RWPE2 (cell line): ENCODE measurements at regions not wholly inside any gene's neighbourhood (a gene's known extent, or its start where the extent isn't known, plus 50 kb on each side); places are given as distances from the start of the nearest gene placed in this dataset.

Experiments
- ATAC-seq: fragments of 200-7000 bp; cut with Tn5 transposase; 3 replicates; pipeline ENCODE4 v1.9.1; 2021; ENCODE audit warnings: low read depth
- DNase-seq: peaks from one replicate; pipeline ENCODE4 v3.0.0-alpha.2; 2020; ENCODE audit warnings: low spot score
- H3K27ac ChIP-seq: fragments of 450-650 bp; 2 replicates; pipeline ENCODE4 v1.5.1; 2017; ENCODE audit warnings: mild to moderate bottlenecking; ENCODE audit not compliant: poor library complexity, severe bottlenecking
- H3K27me3 ChIP-seq: fragments of 250-450 bp; sonication (Bioruptor Pico); 2 replicates; pipeline ENCODE4 v1.5.1; 2021; ENCODE audit warnings: mild to moderate bottlenecking, moderate library complexity; ENCODE audit not compliant: insufficient read depth, poor library complexity, severe bottlenecking
- H3K36me3 ChIP-seq: fragments of 250-450 bp; sonication (Bioruptor Pico); 2 replicates; pipeline ENCODE4 v1.5.1; 2020; ENCODE audit warnings: low read depth, mild to moderate bottlenecking, moderate library complexity
- H3K4me1 ChIP-seq: fragments of 250-450 bp; sonication (Bioruptor Pico); 2 replicates; pipeline ENCODE4 v1.5.1; 2021; ENCODE audit warnings: mild to moderate bottlenecking, moderate library complexity; ENCODE audit not compliant: insufficient read depth, poor library complexity, severe bottlenecking
- H3K4me3 ChIP-seq: fragments of 250-450 bp; sonication (Bioruptor Pico); 2 replicates; pipeline ENCODE4 v1.5.1; 2021; ENCODE audit warnings: mild to moderate bottlenecking, moderate library complexity; ENCODE audit not compliant: severe bottlenecking
- H3K9me3 ChIP-seq: fragments of 250-450 bp; sonication (Bioruptor Pico); 2 replicates; pipeline ENCODE4 v1.5.1; 2021; ENCODE audit warnings: mild to moderate bottlenecking, moderate library complexity; ENCODE audit not compliant: severe bottlenecking
- CTCF ChIP-seq: fragments of 450-650 bp; IDR thresholded peaks from one replicate; pipeline ENCODE4 v1.5.1; 2017; ENCODE audit warnings: mild to moderate bottlenecking, moderate library complexity; ENCODE audit not compliant: poor library complexity, severe bottlenecking

DNA sequence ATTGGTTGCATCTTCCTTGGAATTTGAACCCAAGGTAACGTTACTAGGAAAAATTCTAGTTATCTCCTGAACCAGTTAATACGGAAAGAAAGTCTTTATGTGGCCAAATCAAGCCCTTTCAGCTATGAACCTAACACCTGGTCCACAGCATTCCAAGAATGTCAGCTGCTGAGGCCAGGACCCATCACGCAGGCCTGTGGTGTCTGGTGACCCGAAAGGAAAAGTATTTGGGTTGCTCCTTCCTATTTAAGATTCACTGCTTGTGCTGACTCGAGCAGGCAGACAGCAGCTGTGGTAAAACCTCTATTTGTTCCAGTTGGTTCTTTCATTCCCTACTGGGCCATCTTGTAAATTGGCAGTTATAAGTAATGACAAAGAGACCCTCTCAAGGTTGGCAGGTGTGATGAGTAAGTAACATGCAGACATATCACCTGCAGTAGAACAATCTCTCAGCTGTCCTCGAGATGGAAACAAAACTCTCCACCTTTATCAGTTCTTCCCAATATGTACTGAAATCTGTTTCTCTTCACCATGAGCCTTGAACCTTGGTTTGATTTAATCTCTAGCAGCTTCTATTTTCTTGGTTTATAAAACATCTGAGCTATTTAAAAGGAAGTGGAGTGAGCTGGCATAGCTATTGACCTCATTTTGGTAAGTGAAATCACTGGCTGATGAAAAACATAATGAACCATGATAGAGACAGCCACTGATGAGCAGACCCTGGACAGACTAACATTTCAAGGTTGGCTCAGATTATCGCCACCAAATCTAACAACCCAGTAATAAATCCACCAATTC is 182.1 kb upstream of the SMIM31 start:
- no peak for TF ChIP-seq CTCF
- ATAC-seq (peak; percentile 55), DNase-seq (no peak)
- Histone ChIP-seq H3K27ac (peak overlapping the region; percentile 93), H3K36me3 (no peaks in the 10 kb centered on the region), H3K27me3 (no peaks in the 10 kb centered on the region), H3K4me3 (no peak overlapping the region), H3K4me1 (peaks cover 26% of the 10 kb centered on the region), H3K9me3 (no peaks in the 10 kb centered on the region)

DNA sequence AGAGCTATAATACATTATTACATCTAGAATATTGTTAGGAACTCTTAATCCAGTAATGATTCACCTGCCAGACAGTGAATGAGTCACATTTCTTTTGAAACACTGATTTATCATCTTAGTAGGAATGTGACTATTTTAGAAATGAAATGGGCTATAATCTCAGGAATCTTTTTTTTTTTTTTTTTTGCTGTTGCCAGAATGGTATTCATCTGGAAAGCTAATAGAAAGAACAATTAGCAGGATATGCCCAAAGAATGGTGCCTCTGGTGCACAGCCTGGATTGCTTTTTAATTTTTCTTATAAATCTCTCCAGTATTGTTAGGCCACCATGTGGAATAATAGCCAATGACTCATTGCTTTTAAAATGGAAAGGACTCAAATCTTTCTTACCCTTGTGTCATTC is 181.1 kb upstream of the SMIM31 start:
- ATAC-seq (peak; percentile 93), DNase-seq (no peak)
- no peak for TF ChIP-seq CTCF
- H3K36me3 ChIP-seq, result no peaks in the 10 kb centered on the region
- peaks cover 26% of the 10 kb centered on the region for H3K4me1 ChIP-seq
- no peaks in the 10 kb centered on the region for H3K9me3 ChIP-seq
- peak overlapping the region; percentile 93 for H3K27ac ChIP-seq
- no peaks in the 10 kb centered on the region for H3K27me3 ChIP-seq
- no peak overlapping the region for H3K4me3 ChIP-seq

- Histone ChIP-seq H3K36me3 (no peaks in the 10 kb centered on the region), H3K9me3 (no peaks in the 10 kb centered on the region), H3K27me3 (no peaks in the 10 kb centered on the region), H3K4me1 (peaks cover 26% of the 10 kb centered on the region), H3K27ac (no peak overlapping the region), H3K4me3 (no peak overlapping the region)
- no peak for TF ChIP-seq CTCF
- DNase-seq (no peak), ATAC-seq (no peak)
These were observed 178.1 kb upstream of the SMIM31 start for GRCh38 chr4:164575861-164576260.

- ATAC-seq (no peak), DNase-seq (no peak)
- Histone ChIP-seq H3K4me1 (no peaks in the 10 kb centered on the region), H3K36me3 (no peaks in the 10 kb centered on the region), H3K27me3 (no peaks in the 10 kb centered on the region), H3K9me3 (no peaks in the 10 kb centered on the region), H3K4me3 (no peak overlapping the region), H3K27ac (no peak overlapping the region)
- no peak for TF ChIP-seq CTCF
These were observed 174.5 kb upstream of the SMIM31 start for GRCh38 chr4:164579270-164579942.

DNA sequence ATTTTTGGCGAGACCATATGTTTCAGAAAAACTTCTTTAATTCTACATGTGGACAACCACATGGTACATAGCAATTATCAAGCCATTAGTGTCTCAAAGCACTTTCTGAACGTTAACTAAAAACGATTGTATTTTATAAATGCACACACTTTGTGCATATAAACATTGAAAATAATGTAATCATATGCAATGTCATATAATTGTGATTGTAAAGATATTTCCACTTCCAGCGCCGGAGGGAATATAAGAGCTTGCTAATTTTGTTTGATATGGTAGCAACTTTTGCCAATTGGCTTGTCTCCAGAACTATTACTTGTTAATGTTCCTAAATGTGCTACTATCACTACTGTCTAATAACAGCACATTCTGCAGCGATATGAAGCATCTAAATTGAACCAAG is 162.3 kb upstream of the SMIM31 start:
- Histone ChIP-seq H3K4me1 (no peaks in the 10 kb centered on the region), H3K27ac (no peak overlapping the region), H3K36me3 (no peaks in the 10 kb centered on the region), H3K4me3 (no peak overlapping the region), H3K9me3 (no peaks in the 10 kb centered on the region), H3K27me3 (no peaks in the 10 kb centered on the region)
- ATAC-seq, result no peak
- no peak for DNase-seq
- no peak for TF ChIP-seq CTCF
